Type B pancreatic cell (in vitro differentiated cells): ENCODE measurements at regions not wholly inside any gene's neighbourhood (a gene's known extent, or its start where the extent isn't known, plus 50 kb on each side); places are given as distances from the start of the nearest gene placed in this dataset.

Experiments
- DNase-seq: peaks from one replicate; pipeline ENCODE4 v3.0.0; 2021; ENCODE audit warnings: mixed read lengths; ENCODE audit not compliant: unreplicated experiment; ENCODE audit errors: extremely low spot score
- H3K27ac Mint-ChIP-seq: 2 replicates; pipeline ENCODE4 v1.8.0; 2021; ENCODE audit warnings: mild to moderate bottlenecking, mixed read lengths
- H3K27me3 Mint-ChIP-seq: 2 replicates; pipeline ENCODE4 v1.8.0; 2021; ENCODE audit warnings: mixed read lengths
- H3K36me3 Mint-ChIP-seq: 2 replicates; pipeline ENCODE4 v1.8.0; 2021; ENCODE audit warnings: mixed read lengths
- H3K4me1 Mint-ChIP-seq: one replicate; pipeline ENCODE4 v1.8.0; 2021; ENCODE audit warnings: mixed read lengths; ENCODE audit not compliant: unreplicated experiment
- H3K4me3 Mint-ChIP-seq: 2 replicates; pipeline ENCODE4 v1.8.0; 2021; ENCODE audit warnings: mild to moderate bottlenecking, mixed read lengths
- H3K9me3 Mint-ChIP-seq: 2 replicates; pipeline ENCODE4 v1.8.0; 2021; ENCODE audit warnings: mixed read lengths
- CTCF ChIP-seq: fragments of 200-600 bp; sonication (generic); conservative IDR thresholded peaks from 2 replicates; pipeline ENCODE4 v1.5.0; 2021; ENCODE audit warnings: antibody characterized with exemption, mild to moderate bottlenecking

DNA sequence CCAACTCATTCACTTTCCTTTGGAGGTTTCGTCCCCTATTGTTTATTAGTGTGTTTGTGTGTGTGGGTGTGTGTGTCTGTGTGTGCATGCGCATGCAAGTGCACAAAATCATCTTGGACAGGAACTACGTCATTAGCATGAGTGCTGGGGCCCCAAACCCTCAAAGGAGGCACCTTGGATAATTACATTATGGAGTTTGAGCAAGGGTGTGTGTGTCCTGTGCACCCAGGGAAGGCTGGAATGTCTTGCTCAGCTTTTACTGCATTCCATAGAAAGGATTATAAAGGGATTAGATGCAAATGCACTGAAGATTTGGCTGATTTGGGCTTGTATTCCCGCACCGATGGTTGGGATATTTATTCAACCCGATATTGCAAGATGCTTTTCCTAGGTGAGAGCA is 203.4 kb upstream of the NAV2 start:
- Mint-ChIP-seq H3K27ac (no peak overlapping the region), H3K4me1 (no peaks in the 10 kb centered on the region), H3K9me3 (no peaks in the 10 kb centered on the region), H3K27me3 (peaks cover 26% of the 10 kb centered on the region), H3K4me3 (no peak overlapping the region), H3K36me3 (no peaks in the 10 kb centered on the region)
- TF ChIP-seq CTCF, result no peak
- DNase-seq, result no peak

DNA sequence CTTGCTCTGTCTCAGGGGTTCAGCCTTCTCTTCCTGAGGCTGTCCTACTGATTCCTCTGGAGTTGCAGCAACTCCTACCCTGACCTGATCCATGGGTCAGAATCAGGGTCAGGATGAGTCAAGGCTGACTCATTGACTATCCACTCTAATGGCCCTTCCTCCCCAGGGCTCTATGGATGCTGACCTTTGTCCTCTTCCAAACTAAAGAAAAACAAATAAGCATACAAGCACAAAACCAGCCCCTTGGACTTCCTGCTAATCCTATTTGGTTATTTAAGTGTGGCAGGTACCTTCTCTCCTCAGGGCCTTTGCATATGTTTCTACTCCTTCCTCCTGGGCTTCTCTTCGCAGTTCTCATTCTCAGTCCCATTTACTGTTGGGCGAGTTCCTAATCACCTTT is 204.5 kb upstream of the NAV2 start:
- H3K4me3 Mint-ChIP-seq, result no peak overlapping the region
- no peak for TF ChIP-seq CTCF
- H3K27me3 Mint-ChIP-seq, result peaks cover 23% of the 10 kb centered on the region
- no peak overlapping the region for H3K27ac Mint-ChIP-seq
- DNase-seq, result no peak
- H3K36me3 Mint-ChIP-seq, result no peaks in the 10 kb centered on the region
- H3K9me3 Mint-ChIP-seq, result no peaks in the 10 kb centered on the region
- no peaks in the 10 kb centered on the region for H3K4me1 Mint-ChIP-seq

DNA sequence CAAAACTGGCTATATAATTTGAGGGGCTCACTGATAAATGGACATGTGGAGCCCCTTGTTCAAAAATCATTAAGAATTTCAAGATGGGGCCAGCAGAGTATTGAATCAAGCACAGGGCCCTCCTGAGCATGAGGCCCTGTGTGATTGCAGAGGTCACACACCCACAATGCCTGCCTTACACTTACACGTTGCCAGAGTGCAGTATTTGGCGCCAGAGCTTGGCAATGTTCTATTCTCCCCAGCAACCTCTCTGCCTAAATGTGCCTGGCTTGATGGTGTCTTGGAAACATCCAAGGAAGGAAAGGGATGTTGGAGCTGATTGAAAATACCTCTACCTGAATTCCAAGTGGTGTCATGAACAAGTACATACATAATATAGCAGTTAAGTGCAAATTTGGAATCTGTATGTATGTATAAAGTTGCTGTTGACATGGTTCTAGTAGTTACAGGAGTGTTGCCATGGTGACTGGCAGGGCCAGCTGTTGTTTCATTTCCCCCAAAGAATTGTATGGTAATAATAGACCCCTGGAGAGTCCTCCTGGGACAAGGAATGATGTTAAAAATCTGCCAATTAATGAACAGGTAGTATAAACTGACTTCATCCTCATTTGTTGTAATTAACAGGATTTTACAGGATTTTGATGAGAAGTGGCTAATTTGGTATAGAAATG is 205.7 kb upstream of the NAV2 start:
- DNase-seq, result no peak
- Mint-ChIP-seq H3K27me3 (peaks cover 18% of the 10 kb centered on the region), H3K4me3 (no peak overlapping the region), H3K4me1 (no peaks in the 10 kb centered on the region), H3K27ac (no peak overlapping the region), H3K9me3 (no peaks in the 10 kb centered on the region), H3K36me3 (no peaks in the 10 kb centered on the region)
- no peak for TF ChIP-seq CTCF

DNA sequence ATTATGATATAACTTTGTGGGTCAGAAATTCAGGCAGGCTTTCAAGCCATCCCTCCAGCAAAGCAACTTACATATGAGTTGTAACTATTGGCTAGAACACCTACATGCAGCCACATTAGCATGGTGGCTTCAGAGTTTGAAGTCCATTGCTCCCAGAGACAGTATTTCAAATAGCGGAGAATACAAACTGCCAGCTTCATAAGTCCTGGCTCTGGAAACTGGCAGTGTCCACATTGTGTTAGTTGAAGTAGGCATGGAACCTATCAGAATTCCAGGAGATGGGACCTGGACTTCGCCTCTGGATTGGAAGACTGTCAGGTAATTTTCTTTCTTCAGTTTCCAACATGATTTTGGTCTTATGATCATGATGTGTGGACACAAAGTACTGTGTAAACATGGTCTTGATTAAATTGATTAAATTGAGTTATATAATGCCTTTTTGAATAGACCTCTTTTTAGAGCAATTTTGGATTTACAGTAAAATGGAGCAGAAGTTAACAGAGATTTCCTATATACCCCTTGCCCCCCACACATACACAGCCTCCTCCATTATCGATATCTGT is 209.9 kb upstream of the NAV2 start:
- Mint-ChIP-seq H3K4me1 (no peaks in the 10 kb centered on the region), H3K27ac (no peak overlapping the region), H3K36me3 (no peaks in the 10 kb centered on the region), H3K4me3 (no peak overlapping the region), H3K27me3 (peaks cover 5% of the 10 kb centered on the region), H3K9me3 (no peaks in the 10 kb centered on the region)
- no peak for DNase-seq
- TF ChIP-seq CTCF, result no peak

DNA sequence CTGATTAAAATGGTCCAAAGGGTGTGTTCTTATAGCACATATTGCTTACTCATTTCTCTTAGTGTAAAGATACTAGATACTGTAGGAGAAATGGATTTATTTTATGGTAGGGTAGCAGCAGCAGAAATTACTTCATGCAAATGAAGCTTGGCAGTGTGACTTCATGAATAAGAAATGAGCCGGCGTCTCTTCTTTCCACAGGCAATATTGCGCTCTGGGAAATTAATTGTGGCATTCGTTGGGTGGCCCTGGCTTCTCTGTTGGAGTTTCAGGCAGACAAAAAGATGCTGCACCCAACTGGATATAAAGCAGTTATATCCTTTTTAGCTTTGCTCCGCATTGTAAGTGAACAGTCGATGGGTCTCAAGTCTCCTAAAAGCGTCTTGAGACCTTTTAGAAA is 211.0 kb upstream of the NAV2 start:
- no peaks in the 10 kb centered on the region for H3K27me3 Mint-ChIP-seq
- no peaks in the 10 kb centered on the region for H3K9me3 Mint-ChIP-seq

More for the DNA sequence above, 211.0 kb upstream of the NAV2 start:
- Mint-ChIP-seq H3K27ac (no peak overlapping the region), H3K4me1 (peaks cover 5% of the 10 kb centered on the region), H3K36me3 (no peaks in the 10 kb centered on the region), H3K4me3 (no peak overlapping the region)
- no peak for TF ChIP-seq CTCF
- no peak for DNase-seq
